Sigmoid colon (tissue), 6 donors: ENCODE measurements at regions not wholly inside any gene's neighbourhood (a gene's known extent, or its start where the extent isn't known, plus 50 kb on each side); places are given as distances from the start of the nearest gene placed in this dataset.
"Not testable (repeated sequence)": the region's sequence is repeated elsewhere in the genome, so short reads cannot be mapped to it uniquely, and the experiment has no call there.

Experiments used
- DNase-seq: peaks from one replicate; pipeline ENCODE4 v3.0.0-alpha.2; 2019
- H3K27ac ChIP-seq, 4 donors: fragments of 200-600 bp; sonication (generic); one replicate each; pipeline ENCODE4 v1.5.1; 2016 to 2019; ENCODE audit warnings: mild to moderate bottlenecking in 1 of 4
- H3K27me3 ChIP-seq, 3 donors: fragments of 200-600 bp; sonication (generic); one replicate each; pipeline ENCODE4 v1.5.1; 2019; ENCODE audit warnings: mild to moderate bottlenecking in 1 of 3
- H3K36me3 ChIP-seq, 4 donors: fragments of 200-600 bp; sonication (generic); one replicate each; pipeline ENCODE4 v1.5.1; 2016 to 2019
- H3K4me1 ChIP-seq, 4 donors: fragments of 200-600 bp; sonication (generic); one replicate each; pipeline ENCODE4 v1.5.1; 2017 to 2019
- H3K4me3 ChIP-seq, 4 donors: fragments of 200-600 bp; sonication (generic); one replicate each; pipeline ENCODE4 v1.5.1; 2017 to 2019; ENCODE audit warnings: mild to moderate bottlenecking in 2 of 4, moderate library complexity in 1 of 4
- H3K9me3 ChIP-seq, 4 donors: fragments of 200-600 bp in 3 of 4; sonication (generic) in 3 of 4; one replicate each; pipeline versions ENCODE4 v1.5.1 to v1.6.1; 2013 to 2019
- EP300 ChIP-seq, 4 donors: sonication (generic); formaldehyde crosslinking; IDR thresholded peaks; one replicate each; pipeline ENCODE4 v1.6.1; 2017; ENCODE audit warnings: antibody characterized with exemption in 4 of 4
- POLR2A ChIP-seq, 2 donors: fragments of 450-650 bp; IDR thresholded peaks; one replicate each; pipeline ENCODE4 v1.6.1; 2016; ENCODE audit warnings: antibody characterized with exemption in 2 of 2, mild to moderate bottlenecking in 2 of 2, moderate library complexity in 2 of 2
- POLR2AphosphoS5 ChIP-seq, 4 donors: sonication (generic); formaldehyde crosslinking; IDR thresholded peaks; one replicate each; pipeline ENCODE4 v1.6.1; 2017; ENCODE audit warnings: antibody characterized with exemption in 4 of 4
- WGBS, 2 donors: extraction: QIAGEN DNeasy Blood & Tissue Kit; methylation state at CpG; one replicate each; pipeline ENCODE4 v1.1.7; 2013; 5-methylcytosine and 5-hydroxymethylcytosine counted together
- intact Hi-C: fragments of 100-400 bp; cut with DNase I; formaldehyde crosslinking; loops from one replicate; pipeline ENCODE4 v1.15.1; 2023
- TF ChIP-seq, protein P1 (sequence below), 4 experiments: fragments of 450-650 bp in 3 of 4; fragments of 200-600 bp in 1 of 4; IDR thresholded peaks; one replicate each; pipeline ENCODE4 v1.5.1; 2016 to 2019; ENCODE audit warnings: antibody characterized with exemption in 4 of 4, mild to moderate bottlenecking in 3 of 4, moderate library complexity in 2 of 4
- donor health status: healthy with polysubstance abuse.
- donor health status: healthy.

DNA sequence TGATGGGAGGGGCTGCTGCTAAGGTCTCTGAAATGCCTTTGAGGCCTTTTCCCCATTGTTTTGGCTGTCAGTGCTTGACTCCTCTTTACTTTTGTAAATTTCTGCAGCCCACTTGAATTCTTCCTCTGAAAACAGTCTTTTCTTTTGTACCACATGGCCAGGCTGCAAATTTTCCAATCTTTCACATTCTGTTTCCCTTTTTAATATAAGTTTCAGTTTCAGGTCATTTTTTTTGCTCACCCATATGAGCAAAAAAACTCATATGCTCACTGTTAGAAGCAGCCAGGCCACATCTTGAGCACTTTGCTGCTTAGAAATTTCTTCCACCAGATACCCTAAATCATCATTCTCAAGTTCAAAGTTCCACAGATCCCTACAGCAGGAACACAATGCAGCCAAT, 234.6 kb upstream of the ADRA1B start:
- H3K9me3 ChIP-seq, result peaks cover 0 to 9% (median 0%) of the 10 kb centered on the region in 4 donors
- no peak overlapping the region for H3K27ac ChIP-seq
- no peak for DNase-seq
- H3K36me3 ChIP-seq, result no peaks in the 10 kb centered on the region
- no peaks in the 10 kb centered on the region for H3K4me1 ChIP-seq
- TF ChIP-seq, protein P1, sequence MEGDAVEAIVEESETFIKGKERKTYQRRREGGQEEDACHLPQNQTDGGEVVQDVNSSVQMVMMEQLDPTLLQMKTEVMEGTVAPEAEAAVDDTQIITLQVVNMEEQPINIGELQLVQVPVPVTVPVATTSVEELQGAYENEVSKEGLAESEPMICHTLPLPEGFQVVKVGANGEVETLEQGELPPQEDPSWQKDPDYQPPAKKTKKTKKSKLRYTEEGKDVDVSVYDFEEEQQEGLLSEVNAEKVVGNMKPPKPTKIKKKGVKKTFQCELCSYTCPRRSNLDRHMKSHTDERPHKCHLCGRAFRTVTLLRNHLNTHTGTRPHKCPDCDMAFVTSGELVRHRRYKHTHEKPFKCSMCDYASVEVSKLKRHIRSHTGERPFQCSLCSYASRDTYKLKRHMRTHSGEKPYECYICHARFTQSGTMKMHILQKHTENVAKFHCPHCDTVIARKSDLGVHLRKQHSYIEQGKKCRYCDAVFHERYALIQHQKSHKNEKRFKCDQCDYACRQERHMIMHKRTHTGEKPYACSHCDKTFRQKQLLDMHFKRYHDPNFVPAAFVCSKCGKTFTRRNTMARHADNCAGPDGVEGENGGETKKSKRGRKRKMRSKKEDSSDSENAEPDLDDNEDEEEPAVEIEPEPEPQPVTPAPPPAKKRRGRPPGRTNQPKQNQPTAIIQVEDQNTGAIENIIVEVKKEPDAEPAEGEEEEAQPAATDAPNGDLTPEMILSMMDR (IDR thresholded peaks at IDR 0.05), result no peak
- TF ChIP-seq POLR2AphosphoS5 (IDR thresholded peaks at IDR 0.05), result no peak
- TF ChIP-seq POLR2A (IDR thresholded peaks at IDR 0.05), result no peak
- no peak for TF ChIP-seq EP300 (IDR thresholded peaks at IDR 0.05)
- H3K27me3 ChIP-seq, result no peaks in the 10 kb centered on the region
- intact Hi-C loops, result no loop called here
- no peak overlapping the region for H3K4me3 ChIP-seq

DNA sequence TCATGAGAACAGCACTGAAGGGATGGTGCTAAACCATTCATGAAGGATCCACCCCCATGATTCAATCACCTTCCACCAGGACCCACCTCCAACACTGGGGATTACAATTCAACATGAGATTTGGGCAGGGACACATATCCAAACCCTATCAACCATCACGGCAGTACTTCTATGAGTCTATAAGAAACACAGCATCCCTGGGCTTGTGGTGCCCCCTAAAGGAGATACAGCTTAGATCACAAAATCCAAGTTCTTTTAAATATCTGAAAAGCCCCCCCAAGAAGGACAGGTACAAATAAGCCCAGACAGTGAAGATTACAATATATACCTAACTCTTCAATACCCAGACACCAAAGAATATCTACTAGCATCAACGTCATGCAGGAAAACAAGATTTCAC, 233.7 kb upstream of the ADRA1B start:
- 78 to 79% methylated on average over 2 of the region's 2 CpGs for WGBS, 2 donors
- Histone ChIP-seq H3K27me3 (no peaks in the 10 kb centered on the region), H3K27ac (no peak overlapping the region), H3K36me3 (no peaks in the 10 kb centered on the region), H3K4me1 (no peaks in the 10 kb centered on the region), H3K4me3 (no peak overlapping the region), H3K9me3 (peaks cover 0 to 9% (median 0%) of the 10 kb centered on the region in 4 donors)
- no peak for TF ChIP-seq POLR2AphosphoS5 (IDR thresholded peaks at IDR 0.05)
- TF ChIP-seq, protein P1 (IDR thresholded peaks at IDR 0.05), result no peak
- no peak for TF ChIP-seq EP300 (IDR thresholded peaks at IDR 0.05)
- TF ChIP-seq POLR2A (IDR thresholded peaks at IDR 0.05), result no peak
- DNase-seq, result no peak
- intact Hi-C loops, result no loop called here

DNA sequence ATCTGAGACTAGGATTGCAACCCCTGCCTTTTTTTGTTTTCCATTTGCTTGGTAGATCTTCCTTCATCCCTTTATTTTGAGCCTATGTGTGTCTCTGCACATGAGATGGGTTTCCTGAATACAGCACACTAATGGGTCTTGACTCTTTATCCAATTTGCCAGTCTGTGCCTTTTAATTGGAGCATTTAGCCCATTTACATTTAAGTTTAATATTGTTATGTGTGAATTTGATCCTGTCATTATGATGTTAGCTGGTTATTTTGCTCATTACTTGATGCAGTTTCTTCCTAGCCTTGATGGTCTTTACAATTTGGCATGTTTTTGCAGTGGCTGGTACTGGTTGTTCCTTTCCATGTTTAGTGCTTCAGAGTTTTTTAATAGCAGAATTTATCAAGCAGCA, 228.4 kb upstream of the ADRA1B start:
- H3K9me3 ChIP-seq, H3K4me1 ChIP-seq, H3K36me3 ChIP-seq, H3K27me3 ChIP-seq, H3K27ac ChIP-seq, H3K4me3 ChIP-seq, DNase-seq, intact Hi-C loops: not testable (repeated sequence)

DNA sequence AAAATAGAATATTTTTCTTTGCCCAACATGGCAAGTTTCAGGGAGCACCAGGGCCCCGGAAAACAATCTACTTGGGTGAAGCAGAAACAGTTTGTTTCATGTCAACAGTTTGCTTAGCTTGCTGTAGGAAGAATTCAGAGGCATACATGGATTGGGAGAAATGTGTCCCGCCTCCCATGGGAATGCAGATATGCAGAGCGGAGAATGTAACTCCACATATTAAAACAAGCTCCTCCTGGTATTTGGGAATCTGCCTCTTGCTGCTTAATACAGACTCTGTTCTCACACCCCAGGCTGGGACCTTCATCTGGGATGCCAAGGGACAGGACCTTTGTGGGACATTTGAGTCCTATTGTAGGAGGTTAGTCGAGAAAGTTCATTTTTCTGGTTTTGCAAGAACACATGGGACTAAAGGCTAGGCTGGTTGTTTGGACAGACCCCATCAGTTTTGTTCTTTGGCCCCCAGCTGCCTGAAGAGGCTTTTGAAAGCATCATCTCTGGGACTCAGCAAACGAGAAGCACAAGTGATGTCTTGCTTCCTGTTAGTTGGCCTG, 220.5 kb upstream of the ADRA1B start:
- Histone ChIP-seq H3K4me3 (no peak overlapping the region), H3K36me3 (no peaks in the 10 kb centered on the region), H3K27ac (no peak overlapping the region), H3K4me1 (no peaks in the 10 kb centered on the region), H3K9me3 (no peaks in the 10 kb centered on the region), H3K27me3 (no peaks in the 10 kb centered on the region)
- TF ChIP-seq POLR2AphosphoS5 (IDR thresholded peaks at IDR 0.05) (no peak), POLR2A (IDR thresholded peaks at IDR 0.05) (no peak), EP300 (IDR thresholded peaks at IDR 0.05) (no peak)
- TF ChIP-seq, protein P1 (IDR thresholded peaks at IDR 0.05), result no peak
- intact Hi-C loops, result no loop called here
- 69 to 78% methylated on average over 5 of the region's 5 CpGs for WGBS, 2 donors
- no peak for DNase-seq

DNA sequence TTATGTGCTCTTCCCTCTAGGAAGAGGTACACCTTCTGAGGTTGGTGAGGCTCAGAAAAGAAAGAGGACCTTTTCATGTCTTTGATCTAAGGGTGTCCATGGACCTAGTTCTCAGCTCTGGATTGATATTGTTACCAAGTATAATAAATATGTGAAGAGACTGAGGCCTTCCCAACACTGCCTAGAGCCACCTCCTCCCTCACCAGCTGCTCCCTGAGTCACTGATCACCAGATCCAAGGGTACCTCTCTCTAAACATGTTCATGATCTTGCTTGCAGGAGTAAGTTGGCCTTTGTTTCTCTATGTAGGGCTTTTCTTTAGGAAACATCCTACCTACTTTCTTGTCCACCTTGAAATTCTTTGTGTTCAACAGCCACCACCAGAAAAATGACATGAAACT, 218.8 kb upstream of the ADRA1B start:
- Histone ChIP-seq H3K27ac (no peak overlapping the region), H3K27me3 (no peaks in the 10 kb centered on the region), H3K36me3 (no peaks in the 10 kb centered on the region), H3K4me3 (no peak overlapping the region), H3K4me1 (no peaks in the 10 kb centered on the region), H3K9me3 (no peaks in the 10 kb centered on the region)
- intact Hi-C loops, result no loop called here
- DNase-seq, result no peak
- TF ChIP-seq, protein P1 (IDR thresholded peaks at IDR 0.05), result no peak
- TF ChIP-seq EP300 (IDR thresholded peaks at IDR 0.05) (no peak), POLR2AphosphoS5 (IDR thresholded peaks at IDR 0.05) (no peak), POLR2A (IDR thresholded peaks at IDR 0.05) (no peak)
